ENCODE measurements at regions not wholly inside any gene's neighbourhood (a gene's known extent, or its start where the extent isn't known, plus 50 kb on each side); places are given as distances from the start of the nearest gene placed in this dataset.
A peak's percentile ranks its signal among the peaks of the same experiment; 100 is the strongest.

DNA sequence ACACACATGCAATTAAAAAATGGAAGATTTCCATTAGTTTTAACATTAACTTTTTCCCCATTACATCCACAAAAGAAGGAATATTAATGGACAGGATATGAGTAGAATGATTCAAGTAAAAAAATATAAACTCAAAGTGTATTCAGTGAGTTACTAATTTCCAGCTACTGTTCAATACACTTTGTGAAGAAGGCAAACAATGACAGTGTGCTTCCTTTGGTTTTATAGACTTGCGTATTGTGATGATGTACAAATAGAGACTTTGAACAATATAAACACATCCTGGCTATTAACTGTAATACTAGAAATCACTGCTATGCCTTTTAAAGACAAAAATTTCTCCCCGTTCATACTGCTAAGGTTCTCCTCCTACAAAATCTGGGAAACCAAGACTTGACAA lies 171.4 kb downstream of the ASB9 start:
- no peak for ATAC-seq
- Histone ChIP-seq H3K9me3 (no peaks in the 10 kb centered on the region), H3K4me1 (no peaks in the 10 kb centered on the region), H3K36me3 (no peaks in the 10 kb centered on the region), H3K27me3 (no peaks in the 10 kb centered on the region), H3K27ac (no peak overlapping the region), H3K4me3 (no peak overlapping the region)
- 80 to 85% methylated on average over 2 of the region's 2 CpGs for WGBS, 2 donors (ENCODE audit: low coverage in 1 of 2)
- TF ChIP-seq, protein P1, sequence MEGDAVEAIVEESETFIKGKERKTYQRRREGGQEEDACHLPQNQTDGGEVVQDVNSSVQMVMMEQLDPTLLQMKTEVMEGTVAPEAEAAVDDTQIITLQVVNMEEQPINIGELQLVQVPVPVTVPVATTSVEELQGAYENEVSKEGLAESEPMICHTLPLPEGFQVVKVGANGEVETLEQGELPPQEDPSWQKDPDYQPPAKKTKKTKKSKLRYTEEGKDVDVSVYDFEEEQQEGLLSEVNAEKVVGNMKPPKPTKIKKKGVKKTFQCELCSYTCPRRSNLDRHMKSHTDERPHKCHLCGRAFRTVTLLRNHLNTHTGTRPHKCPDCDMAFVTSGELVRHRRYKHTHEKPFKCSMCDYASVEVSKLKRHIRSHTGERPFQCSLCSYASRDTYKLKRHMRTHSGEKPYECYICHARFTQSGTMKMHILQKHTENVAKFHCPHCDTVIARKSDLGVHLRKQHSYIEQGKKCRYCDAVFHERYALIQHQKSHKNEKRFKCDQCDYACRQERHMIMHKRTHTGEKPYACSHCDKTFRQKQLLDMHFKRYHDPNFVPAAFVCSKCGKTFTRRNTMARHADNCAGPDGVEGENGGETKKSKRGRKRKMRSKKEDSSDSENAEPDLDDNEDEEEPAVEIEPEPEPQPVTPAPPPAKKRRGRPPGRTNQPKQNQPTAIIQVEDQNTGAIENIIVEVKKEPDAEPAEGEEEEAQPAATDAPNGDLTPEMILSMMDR (IDR thresholded peaks at IDR 0.05) = no peak

DNA sequence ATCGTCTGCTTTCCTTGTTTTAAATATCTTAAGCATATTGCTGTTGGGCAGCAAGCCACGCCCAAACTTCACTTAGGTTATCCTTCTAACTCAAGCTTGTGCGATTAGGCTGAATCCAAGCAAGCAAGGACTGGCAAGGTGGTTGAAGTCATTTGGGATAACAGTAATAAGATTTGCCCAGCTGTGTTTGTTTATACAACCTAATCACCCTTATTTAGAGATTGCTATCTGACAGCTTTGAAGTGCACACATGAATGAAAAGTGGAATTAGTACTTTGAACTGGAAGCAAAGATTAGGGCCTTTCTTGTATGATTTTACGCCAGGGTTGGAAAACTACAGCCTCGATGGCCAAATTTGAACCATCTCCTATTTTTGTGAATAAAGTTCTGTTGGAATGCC lies 182.1 kb downstream of the ASB9 start:
- no peak for ATAC-seq
- Histone ChIP-seq H3K4me1 (no peaks in the 10 kb centered on the region), H3K36me3 (no peaks in the 10 kb centered on the region), H3K9me3 (no peaks in the 10 kb centered on the region), H3K27me3 (no peaks in the 10 kb centered on the region), H3K4me3 (no peak overlapping the region), H3K27ac (no peak overlapping the region)
- 69 to 78% methylated on average over 4 to 5 of the region's 5 CpGs for WGBS, 2 donors (ENCODE audit: low coverage in 1 of 2)
- TF ChIP-seq POLR2AphosphoS5 (IDR thresholded peaks at IDR 0.05) (no peak), EP300 (IDR thresholded peaks at IDR 0.05) (no peak), POLR2A (IDR thresholded peaks at IDR 0.05) (no peak)
- TF ChIP-seq, protein P1 (IDR thresholded peaks at IDR 0.05) = no peak

DNA sequence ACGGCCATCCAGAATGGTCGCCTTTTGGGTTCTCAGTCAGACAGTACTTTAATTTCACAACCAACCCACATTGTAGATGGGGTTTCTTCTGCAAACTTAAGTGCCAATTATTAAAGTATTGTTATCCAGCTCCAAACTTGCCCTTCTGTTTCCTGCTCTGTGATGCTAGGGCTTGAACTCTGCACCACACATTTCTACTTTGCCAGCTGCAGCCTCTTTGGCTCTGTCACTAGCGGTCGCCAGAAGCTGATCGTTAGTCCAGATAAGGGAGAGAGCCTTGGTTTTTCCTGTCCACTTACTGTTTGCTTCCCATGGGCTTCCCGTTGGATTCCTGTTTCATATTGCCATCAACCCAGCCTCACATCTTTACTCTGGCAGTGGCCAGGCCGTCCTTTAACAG lies 196.6 kb downstream of the ASB9 start:
- no peak for TF ChIP-seq POLR2A (IDR thresholded peaks at IDR 0.05)
- WGBS, 2 donors (ENCODE audit: low coverage in 1 of 2) = 45% methylated on average over 5 of the region's 7 CpGs; no CpG with 5 or more reads in 1 of the 2 donors
- ATAC-seq = peak; percentile 16

DNA sequence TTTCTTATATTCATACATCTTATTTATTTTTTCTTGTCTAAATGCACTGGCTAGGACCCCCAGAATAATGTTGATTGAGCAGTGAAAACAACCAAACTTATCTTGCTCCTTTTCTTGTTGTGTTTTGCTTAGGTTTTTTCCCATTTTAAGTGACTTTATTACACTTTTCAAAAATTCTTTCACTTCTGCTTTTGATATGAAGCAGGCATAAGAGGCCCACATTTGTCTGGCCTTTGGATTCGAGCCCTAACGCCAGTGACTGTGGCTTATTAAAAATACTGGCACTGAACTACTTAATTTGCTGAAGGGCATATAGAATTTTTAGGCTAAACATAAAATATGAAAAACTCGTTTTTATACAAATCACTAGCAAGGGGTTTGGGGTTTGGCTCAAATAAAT lies 197.0 kb downstream of the ASB9 start:
- Histone ChIP-seq H3K36me3 (no peaks in the 10 kb centered on the region), H3K27me3 (no peaks in the 10 kb centered on the region), H3K27ac (no peak overlapping the region), H3K4me3 (no peak overlapping the region), H3K4me1 (no peaks in the 10 kb centered on the region), H3K9me3 (no peaks in the 10 kb centered on the region)
- 72 to 80% methylated on average over 1 to 3 of the region's 3 CpGs for WGBS, 2 donors (ENCODE audit: low coverage in 1 of 2)
- ATAC-seq = no peak
- TF ChIP-seq POLR2AphosphoS5 (IDR thresholded peaks at IDR 0.05) = no peak
- TF ChIP-seq POLR2A (IDR thresholded peaks at IDR 0.05) = no peak
- TF ChIP-seq, protein P1 (IDR thresholded peaks at IDR 0.05) = no peak
- no peak for TF ChIP-seq EP300 (IDR thresholded peaks at IDR 0.05)

More for the DNA sequence above, 196.6 kb downstream of the ASB9 start:
- Histone ChIP-seq H3K4me1 (no peaks in the 10 kb centered on the region), H3K27me3 (no peaks in the 10 kb centered on the region), H3K9me3 (no peaks in the 10 kb centered on the region), H3K36me3 (no peaks in the 10 kb centered on the region), H3K4me3 (no peak overlapping the region), H3K27ac (no peak overlapping the region)

DNA sequence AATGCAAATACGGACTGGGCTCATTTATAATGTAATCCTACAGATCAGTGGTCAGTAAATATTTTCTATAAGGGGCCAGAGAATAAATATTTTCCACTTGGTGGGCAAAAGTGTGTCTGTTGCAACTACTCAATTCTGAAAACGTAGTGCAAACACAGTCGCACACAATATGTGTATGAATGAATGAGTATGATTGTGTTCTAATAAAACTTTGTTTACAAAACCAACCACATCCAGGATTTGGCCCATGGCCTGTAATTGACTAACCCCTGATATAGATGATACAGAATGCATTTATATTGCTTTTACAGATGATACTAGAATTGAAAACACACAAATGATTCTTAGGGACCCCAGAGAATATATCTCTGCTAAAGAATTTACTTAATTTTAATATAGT lies 197.6 kb downstream of the ASB9 start:
- Histone ChIP-seq H3K4me3 (no peak overlapping the region), H3K27me3 (no peaks in the 10 kb centered on the region), H3K27ac (no peak overlapping the region), H3K9me3 (no peaks in the 10 kb centered on the region), H3K36me3 (no peaks in the 10 kb centered on the region), H3K4me1 (no peaks in the 10 kb centered on the region)
- TF ChIP-seq POLR2A (IDR thresholded peaks at IDR 0.05) (no peak), EP300 (IDR thresholded peaks at IDR 0.05) (no peak), POLR2AphosphoS5 (IDR thresholded peaks at IDR 0.05) (no peak)
- TF ChIP-seq, protein P1 (IDR thresholded peaks at IDR 0.05) = no peak
- ATAC-seq = no peak
- 51 to 57% methylated on average over 3 of the region's 3 CpGs for WGBS, 2 donors (ENCODE audit: low coverage in 1 of 2)

DNA sequence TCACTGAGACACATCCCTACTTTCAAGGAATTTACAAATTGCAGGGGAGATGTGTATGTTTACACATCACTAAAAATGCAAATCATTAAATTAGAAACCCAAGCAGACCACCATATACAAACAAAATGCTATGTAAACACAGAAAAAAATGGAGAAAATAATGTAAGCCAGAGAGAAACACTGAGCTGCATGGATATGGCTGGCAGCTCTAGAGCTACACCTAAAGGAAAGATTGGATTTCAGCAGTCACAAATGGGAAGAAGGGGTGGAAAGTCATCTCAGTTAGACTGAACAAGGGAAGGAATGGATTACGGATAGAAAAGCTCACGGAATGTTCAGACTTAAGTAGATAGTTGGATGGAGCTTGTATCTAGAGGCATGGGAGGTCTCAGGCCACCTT lies 186.3 kb downstream of the MOSPD2 start:
- no peak for ATAC-seq
- H3K9me3 ChIP-seq = no peaks in the 10 kb centered on the region
- no peak overlapping the region for H3K27ac ChIP-seq
- 25 to 72% methylated on average over 2 of the region's 2 CpGs for WGBS, 2 donors (ENCODE audit: low coverage in 1 of 2)
- no peaks in the 10 kb centered on the region for H3K27me3 ChIP-seq
- H3K4me1 ChIP-seq = no peaks in the 10 kb centered on the region
- TF ChIP-seq POLR2A (IDR thresholded peaks at IDR 0.05) (no peak), EP300 (IDR thresholded peaks at IDR 0.05) (no peak), POLR2AphosphoS5 (IDR thresholded peaks at IDR 0.05) (no peak)
- TF ChIP-seq, protein P1 (IDR thresholded peaks at IDR 0.05) = no peak
- no peak overlapping the region for H3K4me3 ChIP-seq
- no peaks in the 10 kb centered on the region for H3K36me3 ChIP-seq

Measured in gastroesophageal sphincter (tissue), 4 donors.